ENCODE measurements at regions not wholly inside any gene's neighbourhood (a gene's known extent, or its start where the extent isn't known, plus 50 kb on each side); places are given as distances from the start of the nearest gene placed in this dataset.

DNA sequence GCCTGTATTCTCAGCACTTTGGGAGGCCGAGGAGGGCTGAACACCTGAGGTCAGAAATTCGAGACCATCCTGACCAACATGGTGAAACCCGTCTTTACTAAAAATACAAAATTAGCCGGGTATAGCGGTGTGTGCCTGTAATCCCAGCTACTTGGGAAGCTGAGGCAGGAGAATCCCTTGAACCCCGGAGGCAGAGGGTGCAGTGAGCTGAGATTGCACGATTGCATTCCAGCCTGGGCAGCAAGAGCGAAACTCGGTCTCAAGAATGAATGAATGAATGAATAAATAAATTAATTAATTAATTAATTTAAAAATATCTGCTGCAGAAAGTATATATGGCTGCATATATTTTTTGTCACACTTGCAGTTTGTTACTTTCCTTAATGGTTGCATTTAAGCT is 781.8 kb downstream of the DNAJB9 start:
- Histone ChIP-seq H3K9me3 (ENCODE audit: control insufficient read depth, low read length) (no peaks in the 10 kb centered on the region), H3K4me3 (ENCODE audit: low read depth, low read length) (no peak overlapping the region), H3K27ac (no peak overlapping the region), H3K9ac (no peak overlapping the region), H3K36me3 (ENCODE audit: control insufficient read depth, insufficient read depth, low read length) (no peaks in the 10 kb centered on the region), H3K79me2 (no peaks in the 10 kb centered on the region), H2AFZ (no peak overlapping the region), H3K4me2 (ENCODE audit: low read length) (no peak overlapping the region), H3K4me1 (no peaks in the 10 kb centered on the region), H3K27me3 (ENCODE audit: control insufficient read depth, insufficient read depth, low read length) (no peaks in the 10 kb centered on the region)
- no peak for TF ChIP-seq CTCF (IDR thresholded peaks at IDR 0.05)

DNA sequence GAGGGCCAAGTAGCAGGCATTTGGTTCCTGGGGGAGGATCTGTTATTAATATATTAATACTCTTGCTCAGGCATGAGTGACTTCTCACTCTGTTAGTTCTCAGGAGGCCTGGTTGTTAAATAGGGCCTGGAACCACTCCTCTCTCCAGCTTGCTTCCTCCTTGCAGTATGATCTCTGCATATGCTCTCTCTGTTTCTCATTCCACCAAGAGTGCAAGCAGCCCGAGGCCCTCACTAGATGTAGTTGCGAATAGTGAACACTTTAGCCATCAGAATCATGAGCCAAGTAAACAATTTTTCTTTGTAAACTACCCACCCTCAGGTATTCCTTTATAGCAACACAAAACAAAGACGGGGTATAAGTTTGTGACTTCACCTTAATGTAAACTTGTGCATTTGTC is 784.3 kb downstream of the DNAJB9 start:
- H3K4me2 ChIP-seq (ENCODE audit: low read length), result no peak overlapping the region
- no peak overlapping the region for H3K4me3 ChIP-seq (ENCODE audit: low read depth, low read length)
- no peak for TF ChIP-seq CTCF (IDR thresholded peaks at IDR 0.05)
- H3K4me1 ChIP-seq, result no peaks in the 10 kb centered on the region
- H3K9ac ChIP-seq, result no peak overlapping the region
- no peaks in the 10 kb centered on the region for H3K36me3 ChIP-seq (ENCODE audit: control insufficient read depth, insufficient read depth, low read length)
- H3K27me3 ChIP-seq (ENCODE audit: control insufficient read depth, insufficient read depth, low read length), result no peaks in the 10 kb centered on the region
- H3K27ac ChIP-seq, result no peak overlapping the region
- no peaks in the 10 kb centered on the region for H3K9me3 ChIP-seq (ENCODE audit: control insufficient read depth, low read length)
- H2AFZ ChIP-seq, result no peak overlapping the region
- H3K79me2 ChIP-seq, result no peaks in the 10 kb centered on the region

GRCh38 chr7:109354552-109354951 is 784.9 kb downstream of the DNAJB9 start:
- no peaks in the 10 kb centered on the region for H3K4me1 ChIP-seq
- no peak overlapping the region for H3K9ac ChIP-seq
- no peaks in the 10 kb centered on the region for H3K27me3 ChIP-seq (ENCODE audit: control insufficient read depth, insufficient read depth, low read length)
- TF ChIP-seq CTCF (IDR thresholded peaks at IDR 0.05), result no peak
- no peak overlapping the region for H3K4me2 ChIP-seq (ENCODE audit: low read length)
- H2AFZ ChIP-seq, result no peak overlapping the region
- H3K9me3 ChIP-seq (ENCODE audit: control insufficient read depth, low read length), result no peaks in the 10 kb centered on the region
- no peak overlapping the region for H3K27ac ChIP-seq
- no peaks in the 10 kb centered on the region for H3K79me2 ChIP-seq
- no peak overlapping the region for H3K4me3 ChIP-seq (ENCODE audit: low read depth, low read length)
- no peaks in the 10 kb centered on the region for H3K36me3 ChIP-seq (ENCODE audit: control insufficient read depth, insufficient read depth, low read length)

DNA sequence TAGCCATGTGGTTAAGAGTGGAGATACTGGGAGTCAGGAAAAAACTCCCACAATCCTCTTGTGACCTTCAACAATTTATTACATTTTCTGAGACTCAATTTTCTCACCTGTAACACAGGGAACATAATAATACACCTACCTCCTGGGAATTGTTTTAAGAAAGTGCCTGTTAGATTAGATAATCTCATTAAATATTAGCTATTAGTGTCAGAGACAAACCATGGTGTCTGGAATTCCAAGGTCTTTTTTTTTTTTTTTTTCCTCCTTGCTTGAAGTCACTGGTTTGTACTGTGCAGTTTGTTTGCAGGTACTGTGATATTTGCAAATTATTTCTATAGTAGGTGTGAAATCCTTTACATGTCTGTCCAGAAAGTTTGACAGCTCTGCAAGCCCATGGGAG is 806.1 kb downstream of the DNAJB9 start:
- Histone ChIP-seq H3K27ac (no peak overlapping the region), H3K27me3 (ENCODE audit: control insufficient read depth, insufficient read depth, low read length) (no peaks in the 10 kb centered on the region), H3K4me1 (no peaks in the 10 kb centered on the region), H3K4me3 (ENCODE audit: low read depth, low read length) (no peak overlapping the region), H3K79me2 (no peaks in the 10 kb centered on the region), H3K36me3 (ENCODE audit: control insufficient read depth, insufficient read depth, low read length) (no peaks in the 10 kb centered on the region), H3K9ac (no peak overlapping the region), H2AFZ (no peak overlapping the region), H3K4me2 (ENCODE audit: low read length) (no peak overlapping the region), H3K9me3 (ENCODE audit: control insufficient read depth, low read length) (no peaks in the 10 kb centered on the region)
- TF ChIP-seq CTCF (IDR thresholded peaks at IDR 0.05), result no peak

GRCh38 chr7:109376576-109376975 is 806.9 kb downstream of the DNAJB9 start:
- Histone ChIP-seq H3K4me2 (ENCODE audit: low read length) (no peak overlapping the region), H2AFZ (no peak overlapping the region), H3K79me2 (no peaks in the 10 kb centered on the region), H3K36me3 (ENCODE audit: control insufficient read depth, insufficient read depth, low read length) (no peaks in the 10 kb centered on the region), H3K9me3 (ENCODE audit: control insufficient read depth, low read length) (no peaks in the 10 kb centered on the region), H3K27me3 (ENCODE audit: control insufficient read depth, insufficient read depth, low read length) (no peaks in the 10 kb centered on the region), H3K4me3 (ENCODE audit: low read depth, low read length) (no peak overlapping the region), H3K4me1 (no peaks in the 10 kb centered on the region), H3K9ac (no peak overlapping the region), H3K27ac (no peak overlapping the region)
- TF ChIP-seq CTCF (IDR thresholded peaks at IDR 0.05), result no peak
